PFSK-1 (cell line): ENCODE measurements at regions not wholly inside any gene's neighbourhood (a gene's known extent, or its start where the extent isn't known, plus 50 kb on each side); places are given as distances from the start of the nearest gene placed in this dataset.

Experiments used
- FOXP2 ChIP-seq: optimal IDR thresholded peaks from 2 replicates; pipeline ENCODE3; 2011; ENCODE audit warnings: borderline replicate concordance, control low read depth, inconsistent platforms; ENCODE audit not compliant: insufficient read depth; ENCODE audit errors: extremely low read length, extremely low read depth
- POLR2AphosphoS5 ChIP-seq: IDR thresholded peaks from 2 replicates; pipeline ENCODE4 v1.6.1; 2012; ENCODE audit warnings: low read depth, mild to moderate bottlenecking, control low read depth, low read length, moderate library complexity
- SIN3A ChIP-seq: IDR thresholded peaks from 2 replicates; pipeline ENCODE4 v1.6.1; 2012; ENCODE audit warnings: mild to moderate bottlenecking, low read length, moderate library complexity, borderline replicate concordance; ENCODE audit not compliant: insufficient read depth
- TAF1 ChIP-seq: IDR thresholded peaks from 2 replicates; pipeline ENCODE4 v1.6.1; 2012; ENCODE audit warnings: low read length, control low read depth, borderline replicate concordance; ENCODE audit not compliant: insufficient read depth
- TF ChIP-seq, protein P1 (sequence below), 2 experiments: IDR thresholded peaks; 2 replicates each; pipeline versions ENCODE4 v1.6.1 to v1.8.0; 2011 to 2012; ENCODE audit warnings: low read depth in 2 of 2, low read length in 2 of 2, control low read depth in 1 of 2, inconsistent platforms in 1 of 2, mild to moderate bottlenecking in 1 of 2, moderate library complexity in 1 of 2; ENCODE audit not compliant: insufficient read depth in 1 of 2

DNA sequence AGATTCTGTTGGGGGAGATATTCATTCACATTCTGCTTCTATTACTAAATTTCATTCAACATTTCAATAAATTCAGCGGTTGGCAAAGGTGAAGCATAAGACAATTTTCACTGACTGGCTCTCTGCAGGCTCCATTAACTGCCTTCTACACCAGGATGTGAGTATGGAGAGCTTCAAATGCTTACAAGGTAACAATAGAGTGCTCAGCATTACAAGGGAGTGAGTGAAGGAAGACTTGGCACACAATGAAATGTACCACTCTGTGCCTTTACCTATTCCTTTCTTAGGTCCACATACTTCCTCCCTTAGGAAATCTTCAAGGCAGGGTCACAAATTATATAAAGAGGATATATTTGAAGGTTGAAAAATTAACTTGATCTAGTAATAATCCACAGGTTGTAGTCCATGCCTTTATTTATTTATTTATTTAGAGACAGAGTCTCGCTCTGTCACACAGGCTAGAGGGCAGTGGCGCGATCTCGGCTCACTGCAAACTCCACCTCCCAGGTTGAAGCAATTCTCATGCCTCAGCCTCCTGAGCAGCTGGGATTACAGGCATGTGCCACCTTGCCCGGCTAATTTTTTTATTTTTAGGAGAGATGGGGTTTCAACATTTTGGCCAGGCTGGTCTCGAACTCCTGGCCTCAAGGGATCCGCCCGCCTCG, 76.6 kb upstream of the FAM169A start:
- TF ChIP-seq, protein P1, sequence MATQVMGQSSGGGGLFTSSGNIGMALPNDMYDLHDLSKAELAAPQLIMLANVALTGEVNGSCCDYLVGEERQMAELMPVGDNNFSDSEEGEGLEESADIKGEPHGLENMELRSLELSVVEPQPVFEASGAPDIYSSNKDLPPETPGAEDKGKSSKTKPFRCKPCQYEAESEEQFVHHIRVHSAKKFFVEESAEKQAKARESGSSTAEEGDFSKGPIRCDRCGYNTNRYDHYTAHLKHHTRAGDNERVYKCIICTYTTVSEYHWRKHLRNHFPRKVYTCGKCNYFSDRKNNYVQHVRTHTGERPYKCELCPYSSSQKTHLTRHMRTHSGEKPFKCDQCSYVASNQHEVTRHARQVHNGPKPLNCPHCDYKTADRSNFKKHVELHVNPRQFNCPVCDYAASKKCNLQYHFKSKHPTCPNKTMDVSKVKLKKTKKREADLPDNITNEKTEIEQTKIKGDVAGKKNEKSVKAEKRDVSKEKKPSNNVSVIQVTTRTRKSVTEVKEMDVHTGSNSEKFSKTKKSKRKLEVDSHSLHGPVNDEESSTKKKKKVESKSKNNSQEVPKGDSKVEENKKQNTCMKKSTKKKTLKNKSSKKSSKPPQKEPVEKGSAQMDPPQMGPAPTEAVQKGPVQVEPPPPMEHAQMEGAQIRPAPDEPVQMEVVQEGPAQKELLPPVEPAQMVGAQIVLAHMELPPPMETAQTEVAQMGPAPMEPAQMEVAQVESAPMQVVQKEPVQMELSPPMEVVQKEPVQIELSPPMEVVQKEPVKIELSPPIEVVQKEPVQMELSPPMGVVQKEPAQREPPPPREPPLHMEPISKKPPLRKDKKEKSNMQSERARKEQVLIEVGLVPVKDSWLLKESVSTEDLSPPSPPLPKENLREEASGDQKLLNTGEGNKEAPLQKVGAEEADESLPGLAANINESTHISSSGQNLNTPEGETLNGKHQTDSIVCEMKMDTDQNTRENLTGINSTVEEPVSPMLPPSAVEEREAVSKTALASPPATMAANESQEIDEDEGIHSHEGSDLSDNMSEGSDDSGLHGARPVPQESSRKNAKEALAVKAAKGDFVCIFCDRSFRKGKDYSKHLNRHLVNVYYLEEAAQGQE (IDR thresholded peaks at IDR 0.05; ENCODE audit: insufficient read depth in 1 of 2, low read depth in 2 of 2, low read length in 2 of 2), result no peak
- TF ChIP-seq TAF1, result no peak
- TF ChIP-seq SIN3A, result no peak
- no peak for TF ChIP-seq POLR2AphosphoS5
- TF ChIP-seq FOXP2, result no peak

- no peak for TF ChIP-seq SIN3A
- TF ChIP-seq, protein P1 (IDR thresholded peaks at IDR 0.05; ENCODE audit: insufficient read depth in 1 of 2, low read depth in 2 of 2, low read length in 2 of 2), result no peak
- no peak for TF ChIP-seq POLR2AphosphoS5
- TF ChIP-seq FOXP2, result no peak
- TF ChIP-seq TAF1, result no peak
These were observed 74.7 kb upstream of the FAM169A start for GRCh38 chr5:74940782-74941353.

- TF ChIP-seq, protein P1 (IDR thresholded peaks at IDR 0.05; ENCODE audit: insufficient read depth in 1 of 2, low read depth in 2 of 2, low read length in 2 of 2), result no peak
- no peak for TF ChIP-seq SIN3A
- no peak for TF ChIP-seq POLR2AphosphoS5
- no peak for TF ChIP-seq FOXP2
- no peak for TF ChIP-seq TAF1
These were observed 72.2 kb upstream of the FAM169A start for GRCh38 chr5:74938250-74938933.

- TF ChIP-seq, protein P1 (IDR thresholded peaks at IDR 0.05; ENCODE audit: insufficient read depth in 1 of 2, low read depth in 2 of 2, low read length in 2 of 2), result no peak
- TF ChIP-seq TAF1 (no peak), SIN3A (no peak), FOXP2 (no peak), POLR2AphosphoS5 (no peak)
These were observed 69.5 kb upstream of the FAM169A start for GRCh38 chr5:74935752-74936091.
